ENCODE measurements at regions not wholly inside any gene's neighbourhood (a gene's known extent, or its start where the extent isn't known, plus 50 kb on each side); places are given as distances from the start of the nearest gene placed in this dataset.

DNA sequence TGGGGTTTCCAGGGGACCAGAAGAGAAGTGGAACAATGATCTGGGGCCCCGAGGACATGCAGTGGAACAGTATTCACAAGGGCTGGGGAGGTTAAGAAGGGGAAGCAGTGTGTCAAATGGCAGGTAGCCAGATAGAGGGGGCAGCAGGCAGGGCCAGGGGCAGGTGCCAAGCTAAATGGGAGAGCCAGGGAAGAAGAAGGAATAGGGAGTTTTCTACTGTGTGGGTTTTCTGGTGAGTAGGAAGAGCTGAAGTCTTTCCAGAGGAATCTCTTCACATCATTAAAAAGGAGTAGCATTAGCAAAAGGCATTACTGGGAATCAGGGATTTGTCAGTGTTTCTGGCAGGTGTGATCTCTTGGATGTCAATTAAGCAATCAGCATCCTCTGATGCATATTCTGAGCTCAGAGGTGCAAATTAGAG lies 55.8 kb downstream of the IRAG1 start:
- Mint-ChIP-seq H3K4me3 (no peak overlapping the region), H3K27ac (peak overlapping the region; percentile 39 to 78 (median 54)), H3K4me1 (peaks cover 33% of the 10 kb centered on the region), H3K36me3 (ENCODE audit: low read depth) (peaks cover 6% of the 10 kb centered on the region), H3K9me3 (no peaks in the 10 kb centered on the region), H3K27me3 (ENCODE audit: low read depth) (no peaks in the 10 kb centered on the region)
- TF ChIP-seq, protein P1, sequence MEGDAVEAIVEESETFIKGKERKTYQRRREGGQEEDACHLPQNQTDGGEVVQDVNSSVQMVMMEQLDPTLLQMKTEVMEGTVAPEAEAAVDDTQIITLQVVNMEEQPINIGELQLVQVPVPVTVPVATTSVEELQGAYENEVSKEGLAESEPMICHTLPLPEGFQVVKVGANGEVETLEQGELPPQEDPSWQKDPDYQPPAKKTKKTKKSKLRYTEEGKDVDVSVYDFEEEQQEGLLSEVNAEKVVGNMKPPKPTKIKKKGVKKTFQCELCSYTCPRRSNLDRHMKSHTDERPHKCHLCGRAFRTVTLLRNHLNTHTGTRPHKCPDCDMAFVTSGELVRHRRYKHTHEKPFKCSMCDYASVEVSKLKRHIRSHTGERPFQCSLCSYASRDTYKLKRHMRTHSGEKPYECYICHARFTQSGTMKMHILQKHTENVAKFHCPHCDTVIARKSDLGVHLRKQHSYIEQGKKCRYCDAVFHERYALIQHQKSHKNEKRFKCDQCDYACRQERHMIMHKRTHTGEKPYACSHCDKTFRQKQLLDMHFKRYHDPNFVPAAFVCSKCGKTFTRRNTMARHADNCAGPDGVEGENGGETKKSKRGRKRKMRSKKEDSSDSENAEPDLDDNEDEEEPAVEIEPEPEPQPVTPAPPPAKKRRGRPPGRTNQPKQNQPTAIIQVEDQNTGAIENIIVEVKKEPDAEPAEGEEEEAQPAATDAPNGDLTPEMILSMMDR (IDR thresholded peaks at IDR 0.05; ENCODE audit: unreplicated experiment in 3 of 3), result no peak

- H3K27ac Mint-ChIP-seq, result no peak overlapping the region
Measured at GRCh38 chr11:10634407-10634806, 59.1 kb downstream of the IRAG1 start.

GRCh38 chr11:10633261-10633660 lies 60.3 kb downstream of the IRAG1 start:
- peaks cover 15% of the 10 kb centered on the region for H3K4me1 Mint-ChIP-seq
- H3K27ac Mint-ChIP-seq, result no peak overlapping the region
- peaks cover 26% of the 10 kb centered on the region for H3K36me3 Mint-ChIP-seq (ENCODE audit: low read depth)
- TF ChIP-seq, protein P1 (IDR thresholded peaks at IDR 0.05; ENCODE audit: unreplicated experiment in 3 of 3), result no peak
- H3K4me3 Mint-ChIP-seq, result no peak overlapping the region
- peaks cover 4% of the 10 kb centered on the region for H3K27me3 Mint-ChIP-seq (ENCODE audit: low read depth)
- H3K9me3 Mint-ChIP-seq, result no peaks in the 10 kb centered on the region

More at GRCh38 chr11:10634407-10634806, 59.1 kb downstream of the IRAG1 start:
- H3K36me3 Mint-ChIP-seq (ENCODE audit: low read depth), result peaks cover 26% of the 10 kb centered on the region
- no peaks in the 10 kb centered on the region for H3K9me3 Mint-ChIP-seq
- TF ChIP-seq, protein P1 (IDR thresholded peaks at IDR 0.05; ENCODE audit: unreplicated experiment in 3 of 3), result no peak
- no peak overlapping the region for H3K4me3 Mint-ChIP-seq
- peaks cover 23% of the 10 kb centered on the region for H3K4me1 Mint-ChIP-seq
- peaks cover 4% of the 10 kb centered on the region for H3K27me3 Mint-ChIP-seq (ENCODE audit: low read depth)

DNA sequence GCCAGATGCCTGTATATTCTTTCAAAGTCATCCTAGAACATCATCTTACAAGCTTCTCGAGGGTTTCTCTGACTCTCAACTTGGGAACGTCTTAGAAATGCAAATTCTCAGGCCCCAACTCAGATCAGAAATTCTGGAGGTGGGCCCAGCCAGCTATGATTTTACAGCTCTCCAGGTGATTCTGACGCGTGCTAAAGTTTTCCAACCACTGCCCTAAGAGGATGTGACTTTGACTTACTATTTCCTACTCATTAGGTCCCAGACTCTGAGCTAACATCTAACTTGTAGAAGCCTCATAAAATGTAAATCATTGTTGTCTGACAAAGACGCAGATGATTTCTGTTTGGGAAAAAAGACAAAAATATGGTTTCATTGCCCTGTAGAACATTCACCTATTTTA lies 61.1 kb downstream of the IRAG1 start:
- TF ChIP-seq, protein P1 (IDR thresholded peaks at IDR 0.05; ENCODE audit: unreplicated experiment in 3 of 3), result no peak
- Mint-ChIP-seq H3K4me1 (peaks cover 7% of the 10 kb centered on the region), H3K27me3 (ENCODE audit: low read depth) (peaks cover 4% of the 10 kb centered on the region), H3K9me3 (no peaks in the 10 kb centered on the region), H3K36me3 (ENCODE audit: low read depth) (peaks cover 26% of the 10 kb centered on the region), H3K4me3 (no peak overlapping the region), H3K27ac (peak overlapping the region in 2 of 3 experiments; percentile 20 to 41)

DNA sequence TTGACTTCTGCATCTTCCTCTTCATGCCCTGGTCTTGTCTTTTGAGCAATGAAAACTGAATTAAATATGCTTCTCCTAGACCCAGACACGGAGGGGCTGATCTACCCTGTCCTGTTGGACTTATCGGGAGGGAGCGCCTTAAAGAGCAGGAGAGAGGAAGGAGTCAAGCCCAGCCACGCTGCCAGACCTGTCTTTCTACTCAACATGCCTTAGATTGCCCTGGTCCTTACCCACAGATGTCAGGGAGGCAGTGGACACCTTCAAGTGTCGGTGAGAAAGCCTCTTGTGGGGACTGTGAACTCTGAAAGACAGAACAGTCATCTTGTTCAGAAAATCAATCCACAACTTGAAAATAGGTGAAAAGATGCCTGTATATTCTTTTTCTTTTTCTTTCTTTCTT lies 61.8 kb downstream of the IRAG1 start:
- no peaks in the 10 kb centered on the region for H3K9me3 Mint-ChIP-seq
- no peak overlapping the region for H3K4me3 Mint-ChIP-seq
- H3K27me3 Mint-ChIP-seq (ENCODE audit: low read depth), result peaks cover 4% of the 10 kb centered on the region
- H3K36me3 Mint-ChIP-seq (ENCODE audit: low read depth), result peaks cover 26% of the 10 kb centered on the region
- H3K4me1 Mint-ChIP-seq, result peaks cover 4% of the 10 kb centered on the region
- TF ChIP-seq, protein P1 (IDR thresholded peaks at IDR 0.05; ENCODE audit: unreplicated experiment in 3 of 3), result no peak
- H3K27ac Mint-ChIP-seq, result peak overlapping the region in 1 of 3 experiments; percentile 14

GRCh38 chr11:10629411-10630002 lies 61.0 kb upstream of the LYVE1 start:
- H3K4me3 Mint-ChIP-seq, result no peak overlapping the region
- H3K9me3 Mint-ChIP-seq, result no peaks in the 10 kb centered on the region
- TF ChIP-seq, protein P1 (IDR thresholded peaks at IDR 0.05; ENCODE audit: unreplicated experiment in 3 of 3), result no peak
- peaks cover 25% of the 10 kb centered on the region for H3K36me3 Mint-ChIP-seq (ENCODE audit: low read depth)
- H3K27ac Mint-ChIP-seq, result no peak overlapping the region
- H3K4me1 Mint-ChIP-seq, result no peaks in the 10 kb centered on the region
- H3K27me3 Mint-ChIP-seq (ENCODE audit: low read depth), result peaks cover 4% of the 10 kb centered on the region
